GM18907 (cell line): ENCODE measurements at regions not wholly inside any gene's neighbourhood (a gene's known extent, or its start where the extent isn't known, plus 50 kb on each side); places are given as distances from the start of the nearest gene placed in this dataset.

Experiments
- ATAC-seq: cut with Tn5 transposase; IDR thresholded peaks from one replicate; pipeline ENCODE4 v1.9.1; 2021; ENCODE audit warnings: mild to moderate bottlenecking, moderate library complexity; ENCODE audit not compliant: unreplicated experiment

GRCh38 chr3:40848421-40848820, 323.7 kb downstream of the ZNF621 start:
- no peak for ATAC-seq

- no peak for ATAC-seq
Measured at GRCh38 chr3:40850861-40851260, 326.1 kb downstream of the ZNF621 start.

- ATAC-seq: no peak
Measured at GRCh38 chr3:40851836-40852235, 327.1 kb downstream of the ZNF621 start.

- ATAC-seq: no peak
Measured at GRCh38 chr3:40852712-40853111, 328.0 kb downstream of the ZNF621 start.

- no peak for ATAC-seq
Measured at GRCh38 chr3:40853474-40853873, 328.7 kb downstream of the ZNF621 start.

- ATAC-seq: no peak
Measured at GRCh38 chr3:40855871-40856270, 331.1 kb downstream of the ZNF621 start.

- ATAC-seq: no peak
Measured at GRCh38 chr3:40858364-40859115, 333.8 kb downstream of the ZNF621 start.

GRCh38 chr3:40862946-40863345, 336.4 kb upstream of the CTNNB1 start:
- no peak for ATAC-seq

GRCh38 chr3:40864146-40864782, 335.0 kb upstream of the CTNNB1 start:
- ATAC-seq: no peak

GRCh38 chr3:40864915-40865314, 334.4 kb upstream of the CTNNB1 start:
- no peak for ATAC-seq

- ATAC-seq: no peak
Measured at GRCh38 chr3:40867797-40868196, 331.5 kb upstream of the CTNNB1 start.

GRCh38 chr3:40869013-40869412, 330.3 kb upstream of the CTNNB1 start:
- ATAC-seq: no peak

GRCh38 chr3:40869939-40870338, 329.4 kb upstream of the CTNNB1 start:
- no peak for ATAC-seq

- ATAC-seq: no peak
Measured at GRCh38 chr3:40871394-40871793, 327.9 kb upstream of the CTNNB1 start.

GRCh38 chr3:40872258-40872920, 326.9 kb upstream of the CTNNB1 start:
- ATAC-seq: no peak

- ATAC-seq: no peak
Measured at GRCh38 chr3:40873476-40873875, 325.8 kb upstream of the CTNNB1 start.

- ATAC-seq: no peak
Measured at GRCh38 chr3:40873934-40874699, 325.2 kb upstream of the CTNNB1 start.

GRCh38 chr3:40875581-40875980, 323.7 kb upstream of the CTNNB1 start:
- no peak for ATAC-seq

GRCh38 chr3:40876009-40876408, 323.3 kb upstream of the CTNNB1 start:
- no peak for ATAC-seq

- ATAC-seq: no peak
Measured at GRCh38 chr3:40876496-40876895, 322.8 kb upstream of the CTNNB1 start.
